GM18870 (cell line): ENCODE measurements at regions not wholly inside any gene's neighbourhood (a gene's known extent, or its start where the extent isn't known, plus 50 kb on each side); places are given as distances from the start of the nearest gene placed in this dataset.
"Not testable (repeated sequence)": the region's sequence is repeated elsewhere in the genome, so short reads cannot be mapped to it uniquely, and the experiment has no call there.

Source experiments
- ATAC-seq: cut with Tn5 transposase; IDR thresholded peaks from one replicate; pipeline ENCODE4 v1.9.1; 2021; ENCODE audit warnings: moderate library complexity; ENCODE audit not compliant: unreplicated experiment

DNA sequence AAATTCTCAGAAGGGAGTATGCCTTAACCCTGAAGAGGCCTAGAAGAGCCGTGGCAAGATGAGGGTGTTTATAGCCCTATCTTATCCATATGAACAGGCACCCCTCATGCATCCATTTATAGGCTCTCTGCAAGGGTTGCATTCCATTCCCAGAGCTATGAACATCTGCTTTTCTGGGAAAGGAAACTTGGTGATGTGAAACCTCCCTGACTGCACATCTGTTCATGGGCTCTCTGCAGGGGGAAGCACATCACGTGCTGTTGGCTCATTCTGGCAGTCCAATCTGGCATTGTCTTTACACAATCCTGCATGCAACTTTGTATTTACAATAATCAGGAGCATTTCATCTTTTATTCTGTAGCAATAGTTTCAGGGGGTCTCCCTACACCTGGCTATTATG, 143.6 kb upstream of the API5 start:
- ATAC-seq: not testable (repeated sequence)

DNA sequence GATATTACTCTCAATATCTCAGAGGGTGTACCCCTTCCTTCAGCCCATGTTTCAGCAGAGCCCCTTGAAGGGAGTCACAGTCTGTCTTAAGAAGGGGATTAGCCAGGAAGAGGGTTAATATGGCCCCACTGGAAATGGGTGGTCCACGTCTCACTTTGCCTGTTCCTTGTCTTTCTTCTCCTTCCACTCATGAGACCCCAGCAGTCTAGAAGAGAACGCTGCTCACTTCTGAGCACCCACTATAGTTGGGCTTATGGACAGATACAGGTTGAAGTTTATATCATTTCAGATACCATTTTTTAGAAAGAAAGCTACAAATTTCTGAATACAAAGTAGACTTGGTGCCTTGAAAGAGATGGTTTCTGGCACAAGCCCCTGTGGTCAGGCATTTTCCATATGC, 139.3 kb upstream of the API5 start:
- no peak for ATAC-seq

DNA sequence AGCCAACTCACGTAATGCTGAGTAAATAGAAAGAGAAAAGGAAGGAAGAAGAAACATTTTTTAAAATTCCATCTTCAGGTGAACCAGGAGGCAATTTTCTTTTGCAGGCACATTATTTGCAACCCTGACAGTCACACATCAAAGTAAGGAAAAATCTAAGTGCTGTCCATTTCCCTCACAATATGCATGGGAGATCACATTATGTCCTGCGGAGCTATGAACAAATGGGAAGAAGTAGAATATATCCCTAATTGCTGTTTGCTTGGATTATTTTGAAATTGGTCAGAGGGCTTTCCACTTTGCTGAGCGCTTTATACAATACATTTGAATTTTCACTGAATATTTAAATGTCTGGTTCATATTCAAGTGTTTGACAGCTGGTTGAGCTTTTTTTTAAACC, 133.8 kb upstream of the API5 start:
- ATAC-seq: no peak

DNA sequence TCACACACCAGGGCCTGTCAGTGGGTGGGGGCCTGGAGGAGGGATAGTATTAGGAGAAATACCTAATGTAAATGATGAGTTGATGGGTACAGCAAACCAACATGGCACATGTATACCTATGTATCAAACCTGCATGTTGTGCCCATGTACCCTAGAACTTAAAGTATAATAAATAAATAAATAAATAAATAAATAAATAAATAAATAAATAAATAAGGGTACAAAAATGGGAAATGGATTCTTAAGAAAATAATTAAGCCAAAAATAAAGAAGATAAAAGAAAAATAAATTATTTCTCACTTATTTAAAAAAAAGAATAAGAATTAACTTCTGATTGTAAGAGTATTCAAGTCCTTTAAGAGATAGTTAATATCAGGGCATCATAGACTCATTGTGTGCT, 117.3 kb upstream of the API5 start:
- not testable (repeated sequence) for ATAC-seq

DNA sequence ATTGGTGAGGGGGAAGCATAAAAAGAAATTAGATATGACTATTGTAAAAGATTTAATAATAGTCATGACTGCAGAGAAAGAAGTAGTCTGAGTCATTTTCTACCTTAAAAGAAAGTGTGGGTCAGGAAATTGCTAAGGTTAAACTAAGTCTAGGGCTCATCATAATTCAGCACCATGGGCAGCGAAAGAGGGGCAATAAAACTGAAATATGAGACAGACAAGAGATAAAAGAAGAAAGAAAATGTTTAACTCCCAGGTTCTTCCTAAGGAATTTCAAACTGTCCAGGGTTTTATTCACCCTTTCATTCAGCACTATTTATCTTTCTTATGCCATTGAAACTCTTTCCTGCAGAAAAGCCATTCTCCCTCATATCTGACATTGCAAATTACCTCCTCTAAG, 114.4 kb upstream of the API5 start:
- no peak for ATAC-seq

DNA sequence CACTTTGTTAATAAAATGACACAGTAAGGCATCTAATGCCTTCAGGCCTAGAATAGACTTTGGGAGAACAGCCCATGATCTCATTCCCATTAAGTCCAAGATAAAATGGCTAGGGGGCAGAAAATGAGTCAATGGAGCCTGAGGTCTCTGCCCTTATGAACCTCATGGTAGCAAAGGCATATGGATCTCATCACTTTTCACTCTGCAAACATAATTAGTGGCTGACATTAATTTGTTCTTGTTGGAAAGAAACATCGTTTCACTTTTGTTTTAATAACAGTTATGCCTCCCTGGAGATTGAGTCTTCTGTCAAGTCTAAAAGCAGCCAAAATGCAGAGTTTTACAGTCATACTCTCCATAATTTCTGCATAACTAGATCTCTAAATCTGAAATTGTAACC, 111.8 kb upstream of the API5 start:
- no peak for ATAC-seq

DNA sequence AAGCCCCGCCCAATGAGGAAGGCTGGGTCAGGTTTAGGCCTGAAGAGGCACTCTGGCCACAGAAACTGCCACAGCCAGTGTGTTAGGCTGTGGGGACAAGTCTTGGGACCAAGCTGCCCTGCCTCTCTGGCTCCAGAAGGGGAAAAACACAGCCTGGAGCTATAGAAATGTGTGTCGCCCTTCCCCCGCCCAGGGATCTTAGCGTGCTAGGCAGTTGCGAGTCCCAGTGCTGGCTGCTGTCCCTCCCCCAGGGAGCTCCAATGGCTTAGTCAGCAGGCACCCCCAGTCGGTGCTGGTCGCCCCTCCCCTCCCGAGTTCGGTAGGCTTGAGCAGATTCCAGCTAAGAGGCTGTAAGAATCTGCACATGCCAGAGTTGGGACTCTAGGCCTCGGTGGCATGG, 99.5 kb upstream of the API5 start:
- no peak for ATAC-seq

DNA sequence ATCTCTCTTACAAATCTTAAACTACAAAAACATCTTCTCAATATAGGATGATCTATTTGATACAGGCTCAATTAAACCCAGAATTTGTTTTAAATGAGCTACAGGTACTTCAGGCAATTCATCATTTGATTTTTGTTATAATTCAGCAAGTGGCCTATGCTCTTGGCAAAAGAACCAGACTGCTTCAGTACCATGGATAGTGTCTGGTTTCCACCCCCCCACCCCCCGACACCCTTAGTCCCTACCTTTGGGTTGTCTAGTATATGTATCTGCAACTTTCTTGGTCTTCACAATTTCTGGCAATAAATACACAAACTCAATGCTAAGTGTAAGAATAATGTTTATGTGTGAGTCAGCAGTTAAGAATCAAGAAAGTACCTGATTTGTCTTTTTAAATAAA, 97.3 kb upstream of the API5 start:
- no peak for ATAC-seq

DNA sequence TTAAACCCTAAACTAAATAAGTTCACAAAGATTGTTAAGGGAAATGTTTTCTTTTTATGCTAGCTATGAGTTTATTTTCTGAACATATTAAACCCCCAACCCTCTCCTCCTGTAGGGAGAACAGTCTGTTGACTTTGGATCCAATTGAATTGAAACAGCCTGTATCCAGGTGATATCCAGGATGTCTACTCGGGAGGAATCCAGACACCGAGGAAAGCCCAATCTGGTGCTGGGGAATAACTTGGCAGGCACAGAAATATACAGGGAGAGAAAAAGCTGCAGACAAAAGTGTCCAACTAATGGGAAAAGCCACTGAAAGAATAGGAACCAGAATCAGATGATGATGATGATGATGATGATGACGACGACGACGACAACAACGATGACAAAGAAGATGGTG, 93.9 kb upstream of the API5 start:
- no peak for ATAC-seq

DNA sequence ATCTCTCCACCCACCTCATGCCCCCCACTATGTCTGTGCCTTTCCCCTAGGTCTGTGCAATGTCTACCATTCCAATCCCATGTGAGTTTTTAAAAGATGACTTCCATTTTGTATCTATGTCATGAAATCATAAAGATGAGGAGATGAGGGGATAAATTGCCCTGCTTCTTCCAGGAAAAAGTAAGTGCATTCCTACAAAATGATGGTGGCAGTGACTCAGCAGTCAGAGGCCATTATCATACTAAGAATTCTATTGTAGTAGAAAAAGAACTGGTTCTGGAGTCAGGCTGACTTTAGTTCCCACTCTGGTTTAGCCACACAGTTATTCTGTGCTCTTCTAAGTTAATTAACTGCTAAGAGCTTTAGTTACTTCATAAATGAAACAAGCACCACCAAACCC, 89.6 kb upstream of the API5 start:
- ATAC-seq: no peak

DNA sequence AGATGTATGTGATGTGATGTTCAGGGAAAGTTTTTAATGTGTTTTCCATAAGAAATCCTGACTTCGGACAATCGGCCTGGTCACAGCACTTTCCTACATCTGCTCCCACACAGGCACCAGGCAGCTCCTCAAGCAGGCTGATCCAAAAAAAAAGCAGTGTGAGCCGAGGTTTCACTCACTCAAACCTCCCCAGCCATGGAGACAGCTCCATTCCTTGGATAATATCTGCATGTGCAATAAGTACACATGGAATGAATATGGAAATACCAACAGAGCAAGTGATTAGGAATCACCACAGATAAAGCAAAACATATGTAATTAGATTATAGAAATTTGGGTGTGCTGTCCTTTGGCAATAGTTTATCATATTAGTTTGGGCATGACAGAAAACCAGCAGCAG, 88.8 kb upstream of the API5 start:
- ATAC-seq: no peak

DNA sequence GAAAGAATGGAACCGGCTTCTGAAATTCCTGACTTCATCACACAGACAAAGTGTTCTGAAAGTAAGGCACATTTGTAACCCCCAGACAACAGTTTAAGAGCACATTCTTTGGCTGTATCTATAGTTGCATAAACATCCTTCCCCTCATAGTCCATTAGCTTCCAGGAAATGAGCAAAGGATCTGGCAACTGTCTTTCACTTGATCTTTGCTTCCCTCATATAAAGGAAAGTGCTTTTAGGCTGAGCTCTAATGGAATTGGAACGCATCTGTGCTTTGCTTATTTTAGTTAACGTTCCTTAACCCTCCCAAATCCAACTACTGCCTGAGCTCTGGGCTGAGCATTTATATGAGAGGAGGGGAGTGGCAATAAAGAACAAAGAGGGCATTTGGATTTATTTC, 76.9 kb upstream of the API5 start:
- ATAC-seq: no peak

DNA sequence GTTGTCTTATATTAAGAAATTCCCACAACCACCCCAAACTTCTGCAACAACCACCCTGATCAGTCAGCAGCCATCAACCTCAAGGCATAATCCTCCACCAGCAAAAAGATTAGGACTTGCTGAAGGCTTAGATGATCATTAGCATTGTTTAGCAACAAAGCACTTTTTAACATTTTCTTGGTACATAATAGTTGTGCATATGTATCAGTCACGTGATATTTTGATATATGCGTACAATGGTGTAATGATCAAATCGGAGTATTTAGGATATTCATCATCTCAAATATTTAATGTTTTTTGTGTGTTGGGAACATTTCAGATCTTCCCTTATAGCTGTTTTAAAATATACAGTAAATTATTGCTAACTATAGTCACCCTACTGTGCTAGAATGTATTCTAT, 73.5 kb upstream of the API5 start:
- no peak for ATAC-seq

DNA sequence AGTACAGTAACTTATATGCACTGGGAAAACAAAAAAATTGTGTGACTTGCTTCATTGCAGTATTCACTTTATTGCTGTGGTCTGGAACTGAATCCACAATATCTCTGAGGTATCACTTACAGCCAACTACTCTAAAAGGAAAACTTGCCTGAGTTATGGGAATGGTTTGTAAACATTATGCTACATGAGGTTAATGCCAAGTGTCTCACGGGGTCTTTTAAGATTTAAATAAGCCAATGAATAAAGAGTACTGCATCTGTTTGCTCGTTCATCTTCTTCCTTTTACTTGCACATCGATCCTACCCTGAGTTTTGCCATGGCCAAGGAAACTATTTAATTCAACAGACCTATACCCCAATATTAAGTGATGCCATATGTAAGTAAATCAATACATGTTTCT, 72.0 kb upstream of the API5 start:
- no peak for ATAC-seq

DNA sequence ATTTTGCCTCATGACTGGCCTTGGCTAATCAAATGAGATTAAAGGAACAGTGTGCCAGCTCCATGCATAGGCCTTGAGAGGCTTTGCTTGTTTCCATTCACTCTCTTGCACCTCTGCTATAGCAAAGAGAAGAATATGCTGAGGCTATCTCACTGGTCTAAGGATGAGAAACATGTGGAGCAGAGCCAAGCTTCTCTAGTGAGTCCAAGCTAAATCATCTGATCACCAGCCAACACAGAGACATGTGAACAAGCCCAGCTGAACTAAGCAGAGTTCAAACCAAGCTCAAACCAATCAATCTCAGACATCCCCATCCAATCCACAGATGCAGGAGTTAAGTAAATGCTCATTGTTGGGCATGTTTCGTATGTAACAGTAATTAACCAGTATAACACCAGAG, 69.4 kb upstream of the API5 start:
- no peak for ATAC-seq

DNA sequence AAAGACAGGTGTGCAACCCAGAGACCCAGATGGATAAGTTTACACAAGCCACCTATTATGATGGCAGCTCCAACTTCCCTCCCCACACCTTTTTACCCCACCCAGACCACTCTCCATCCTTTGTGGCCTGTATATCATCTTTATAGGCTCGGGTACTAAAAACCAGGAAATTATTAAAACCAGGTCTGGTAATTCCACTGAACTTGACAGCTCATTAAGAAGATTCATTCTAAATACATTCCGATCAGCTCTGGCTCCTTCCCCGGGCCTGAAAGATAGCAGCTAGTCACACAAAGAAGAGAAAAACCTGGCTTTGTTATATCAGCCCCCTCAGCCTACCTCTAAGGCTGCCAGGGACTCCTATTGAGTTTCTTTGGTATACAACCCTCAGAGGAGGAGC, 67.9 kb upstream of the API5 start:
- no peak for ATAC-seq

DNA sequence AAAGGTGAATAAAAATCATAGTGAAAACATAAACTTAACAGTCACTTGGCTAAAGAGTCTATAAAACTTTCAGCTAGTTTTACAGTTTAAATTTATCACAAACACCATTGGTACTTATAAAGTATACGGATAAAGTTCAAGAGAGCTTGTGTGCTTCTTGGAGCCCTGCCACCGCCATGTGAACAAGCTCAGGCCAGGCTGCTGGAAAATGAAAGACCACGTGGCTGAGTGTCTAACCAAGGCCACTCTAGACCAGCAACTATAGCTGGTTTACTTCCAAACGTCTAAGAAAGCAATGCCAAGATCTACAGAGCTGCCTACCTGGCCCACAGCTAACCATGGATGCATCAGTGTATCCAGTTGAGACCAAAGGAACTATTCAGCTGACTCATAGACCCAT, 66.3 kb upstream of the API5 start:
- ATAC-seq: no peak

DNA sequence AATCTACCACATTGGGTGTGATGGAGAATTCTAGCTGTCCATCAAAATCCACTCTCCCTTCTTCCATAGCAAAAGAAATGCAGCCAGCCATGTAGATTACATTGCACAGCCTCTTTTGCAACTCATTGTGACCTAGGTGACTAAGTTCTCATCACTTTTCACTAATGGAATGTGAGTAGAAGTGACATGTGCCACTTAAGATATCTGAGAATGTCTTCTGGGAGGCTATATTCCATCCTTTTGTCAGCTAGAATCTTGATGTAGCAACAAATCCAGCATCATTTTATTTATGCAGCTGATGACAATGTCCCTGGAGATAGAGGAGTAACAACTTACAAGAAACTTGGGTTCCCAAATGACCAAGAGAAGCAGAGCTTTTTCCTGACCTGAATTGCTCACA, 61.5 kb upstream of the API5 start:
- no peak for ATAC-seq

DNA sequence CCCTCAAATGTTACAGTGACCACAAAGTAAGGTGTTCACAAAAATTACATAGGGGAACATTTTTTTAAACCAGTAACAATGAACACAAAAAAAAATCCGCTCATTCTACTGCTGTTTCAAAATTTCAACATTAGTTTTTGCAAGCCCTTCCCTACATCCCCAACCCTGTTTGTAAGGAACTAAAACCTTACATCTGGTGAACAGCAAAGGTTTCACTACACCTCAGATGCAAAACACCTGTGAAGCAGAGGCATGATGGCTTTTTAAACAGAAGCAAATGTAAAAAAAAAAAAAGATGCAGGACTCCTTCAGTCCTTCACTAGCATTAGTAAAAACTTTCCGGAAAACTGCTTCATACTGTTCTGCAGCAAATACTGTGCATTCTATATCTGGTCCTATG, 50.0 kb upstream of the API5 start:
- ATAC-seq: no peak
